ENCODE measurements at regions not wholly inside any gene's neighbourhood (a gene's known extent, or its start where the extent isn't known, plus 50 kb on each side); places are given as distances from the start of the nearest gene placed in this dataset.

DNA sequence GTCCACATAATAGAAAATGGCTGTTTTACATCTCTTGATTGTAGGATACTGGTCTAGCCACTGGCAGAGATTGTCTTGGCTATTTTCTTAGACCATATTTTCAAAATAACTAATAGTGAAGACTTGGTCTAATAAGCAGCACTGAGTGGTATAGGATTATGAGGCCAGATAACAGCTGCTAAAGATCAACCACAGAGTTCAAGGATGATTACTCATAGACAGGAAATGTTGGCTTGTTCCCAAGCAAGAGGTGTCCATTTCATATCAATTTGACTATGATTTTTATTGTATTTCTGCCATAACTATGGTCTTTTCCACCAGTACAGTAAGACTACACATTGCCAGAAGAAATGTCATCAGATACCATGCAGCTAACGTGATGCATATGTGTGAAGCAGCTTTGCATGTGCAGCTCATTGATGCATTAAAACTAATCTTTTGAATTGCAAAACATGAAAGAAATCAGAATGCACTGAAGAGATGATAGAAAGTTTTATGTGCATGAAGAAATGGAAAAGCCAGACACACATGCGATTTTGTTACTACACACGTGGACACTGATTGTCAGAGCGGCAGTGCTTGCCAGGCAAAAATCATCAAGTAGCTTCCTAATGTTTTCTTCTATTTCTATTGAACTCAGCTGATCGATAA is 693.3 kb downstream of the CDH11 start:
- no peaks in the 10 kb centered on the region for H3K36me3 ChIP-seq
- ATAC-seq, result no peak

DNA sequence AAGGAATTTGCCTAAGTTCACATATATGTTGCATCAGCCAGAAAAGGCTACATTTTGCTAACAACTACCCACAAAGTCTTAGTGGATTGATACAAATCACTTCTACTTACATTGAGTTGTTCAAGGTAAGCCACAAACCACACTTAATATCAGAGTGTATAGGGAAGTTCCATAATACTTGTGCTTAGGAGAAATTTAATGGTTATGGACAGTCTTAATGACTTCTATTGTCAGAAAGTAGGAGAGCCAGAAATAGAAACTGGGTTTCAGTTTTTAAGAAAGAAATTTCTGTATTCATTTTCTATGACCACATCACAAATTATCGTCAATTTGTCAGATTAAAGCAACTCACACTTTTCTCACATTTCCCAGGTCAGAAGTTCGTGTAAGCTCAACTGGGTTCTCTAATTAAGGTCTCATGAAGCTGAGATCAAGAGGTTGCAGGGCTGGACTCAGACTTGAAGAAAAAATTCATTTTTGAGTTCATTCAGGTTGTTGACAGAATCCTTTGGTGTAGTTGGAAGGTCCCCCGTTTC is 695.7 kb downstream of the CDH11 start:
- Histone ChIP-seq H3K27me3 (no peaks in the 10 kb centered on the region), H3K9me3 (no peaks in the 10 kb centered on the region), H3K36me3 (no peaks in the 10 kb centered on the region), H3K4me1 (peaks cover 0 to under 1% (median 0%) of the 10 kb centered on the region in 12 donors), H3K4me3 (no peak overlapping the region), H3K27ac (no peak overlapping the region)
- intact Hi-C loops (cut with DNase I), result loop anchor here in 1 of 10 donors (5.0 kb wide), 1 partner anchor 51 kb away; no protein-coding TSS in a partner anchor
- ATAC-seq (no peak), DNase-seq (no peak)
- TF ChIP-seq POLR2A (IDR thresholded peaks at IDR 0.05), result no peak
- TF ChIP-seq, protein P1, sequence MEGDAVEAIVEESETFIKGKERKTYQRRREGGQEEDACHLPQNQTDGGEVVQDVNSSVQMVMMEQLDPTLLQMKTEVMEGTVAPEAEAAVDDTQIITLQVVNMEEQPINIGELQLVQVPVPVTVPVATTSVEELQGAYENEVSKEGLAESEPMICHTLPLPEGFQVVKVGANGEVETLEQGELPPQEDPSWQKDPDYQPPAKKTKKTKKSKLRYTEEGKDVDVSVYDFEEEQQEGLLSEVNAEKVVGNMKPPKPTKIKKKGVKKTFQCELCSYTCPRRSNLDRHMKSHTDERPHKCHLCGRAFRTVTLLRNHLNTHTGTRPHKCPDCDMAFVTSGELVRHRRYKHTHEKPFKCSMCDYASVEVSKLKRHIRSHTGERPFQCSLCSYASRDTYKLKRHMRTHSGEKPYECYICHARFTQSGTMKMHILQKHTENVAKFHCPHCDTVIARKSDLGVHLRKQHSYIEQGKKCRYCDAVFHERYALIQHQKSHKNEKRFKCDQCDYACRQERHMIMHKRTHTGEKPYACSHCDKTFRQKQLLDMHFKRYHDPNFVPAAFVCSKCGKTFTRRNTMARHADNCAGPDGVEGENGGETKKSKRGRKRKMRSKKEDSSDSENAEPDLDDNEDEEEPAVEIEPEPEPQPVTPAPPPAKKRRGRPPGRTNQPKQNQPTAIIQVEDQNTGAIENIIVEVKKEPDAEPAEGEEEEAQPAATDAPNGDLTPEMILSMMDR (IDR thresholded peaks at IDR 0.05), result no peak
- WGBS, 4 donors, result 84 to 92% (median 87%) methylated on average over 3 of the region's 3 CpGs

More for the DNA sequence above, 693.3 kb downstream of the CDH11 start:
- WGBS, 4 donors, result 77 to 82% (median 77%) methylated on average over 5 of the region's 5 CpGs
- Histone ChIP-seq H3K4me3 (no peak overlapping the region), H3K9me3 (peaks cover 0 to 22% (median 3%) of the 10 kb centered on the region in 12 donors), H3K27me3 (no peaks in the 10 kb centered on the region), H3K27ac (no peak overlapping the region), H3K4me1 (no peaks in the 10 kb centered on the region)
- intact Hi-C loops (cut with DNase I), result loop anchor here in 1 of 10 donors (5.0 kb wide), 1 partner anchor 49 kb away; no protein-coding TSS in a partner anchor
- TF ChIP-seq, protein P1 (IDR thresholded peaks at IDR 0.05), result no peak
- TF ChIP-seq POLR2A (IDR thresholded peaks at IDR 0.05), result no peak
- no peak for DNase-seq

DNA sequence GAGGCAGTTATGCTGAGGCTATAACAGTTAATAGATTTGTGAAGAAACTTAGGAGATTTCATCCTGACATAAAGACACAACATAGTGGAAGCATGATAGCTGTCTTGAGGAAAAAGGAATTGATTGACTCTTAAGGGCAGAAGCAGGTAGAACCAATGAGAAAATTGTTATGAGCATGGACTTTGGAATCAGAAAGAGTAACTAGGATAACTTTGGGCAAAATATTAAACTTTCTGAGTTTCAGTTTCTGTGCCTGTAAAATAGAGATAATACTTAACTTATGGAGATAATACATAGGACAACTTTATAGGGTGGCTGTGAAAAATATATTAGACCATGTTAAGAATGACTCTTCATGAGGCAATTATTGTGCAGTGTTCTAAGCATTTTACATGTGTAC is 696.5 kb downstream of the CDH11 start:
- ATAC-seq, result no peak
- intact Hi-C loops (cut with DNase I), result loop anchor here in 1 of 10 donors (5.0 kb wide), 1 partner anchor 52 kb away; no protein-coding TSS in a partner anchor
- H3K36me3 ChIP-seq, result no peaks in the 10 kb centered on the region
- no peaks in the 10 kb centered on the region for H3K9me3 ChIP-seq
- peaks cover 0 to 7% (median 0%) of the 10 kb centered on the region in 12 donors for H3K4me1 ChIP-seq
- H3K4me3 ChIP-seq, result no peak overlapping the region
- no peaks in the 10 kb centered on the region for H3K27me3 ChIP-seq
- H3K27ac ChIP-seq, result no peak overlapping the region
- TF ChIP-seq, protein P1 (IDR thresholded peaks at IDR 0.05), result no peak
- TF ChIP-seq POLR2A (IDR thresholded peaks at IDR 0.05), result no peak
- no peak for DNase-seq

DNA sequence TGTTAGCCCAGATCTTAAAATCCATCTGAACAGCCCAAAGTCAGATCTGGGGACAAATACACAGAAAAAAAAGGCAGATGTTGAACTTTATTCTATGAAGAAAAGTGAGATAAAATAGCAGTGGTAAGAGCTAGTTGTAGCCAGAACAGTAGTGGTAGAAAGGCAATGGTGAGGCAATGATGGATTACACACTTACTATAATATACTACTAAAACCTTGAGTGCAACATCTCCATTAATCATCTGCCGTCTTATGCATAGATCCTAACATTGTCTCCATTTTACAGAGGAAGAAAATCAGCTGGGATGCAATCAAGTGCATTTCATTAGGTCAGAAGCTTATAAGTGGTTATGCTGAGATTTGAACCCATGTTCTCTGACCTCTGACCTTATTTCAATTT is 699.6 kb downstream of the CDH11 start:
- ATAC-seq (no peak), DNase-seq (no peak)
- Histone ChIP-seq H3K4me3 (no peak overlapping the region), H3K27ac (no peak overlapping the region), H3K4me1 (peaks cover 0 to 22% (median 0%) of the 10 kb centered on the region in 12 donors), H3K36me3 (no peaks in the 10 kb centered on the region), H3K9me3 (no peaks in the 10 kb centered on the region), H3K27me3 (no peaks in the 10 kb centered on the region)
- TF ChIP-seq, protein P1 (IDR thresholded peaks at IDR 0.05), result no peak
- TF ChIP-seq POLR2A (IDR thresholded peaks at IDR 0.05), result no peak
- 91 to 100% (median 93%) methylated on average over 1 of the region's 1 CpG for WGBS, 4 donors
- intact Hi-C loops (cut with DNase I), result no loop called here
